Astrocyte of the spinal cord (primary cell): ENCODE measurements at regions not wholly inside any gene's neighbourhood (a gene's known extent, or its start where the extent isn't known, plus 50 kb on each side); places are given as distances from the start of the nearest gene placed in this dataset.

Source experiments
- DNase-seq: peaks from one replicate; pipeline ENCODE4 v3.0.0; 2011; ENCODE audit warnings: low read depth, low spot score
- H3K4me3 ChIP-seq: 2 replicates; pipeline ENCODE4 v1.5.1; 2011; ENCODE audit warnings: low read depth, mild to moderate bottlenecking, low read length, moderate library complexity
- in situ Hi-C: cut with HindIII; loops from 2 replicates; pipeline ENCODE4 v1.10.0; 2017; ENCODE audit warnings: low sequenced_read_pairs
- TF ChIP-seq, protein P1 (sequence below): IDR thresholded peaks from 2 replicates; pipeline ENCODE4 v1.5.1; 2012; ENCODE audit warnings: low read depth, mild to moderate bottlenecking, low read length, inconsistent platforms

- in situ Hi-C loops: no loop called here
- TF ChIP-seq, protein P1, sequence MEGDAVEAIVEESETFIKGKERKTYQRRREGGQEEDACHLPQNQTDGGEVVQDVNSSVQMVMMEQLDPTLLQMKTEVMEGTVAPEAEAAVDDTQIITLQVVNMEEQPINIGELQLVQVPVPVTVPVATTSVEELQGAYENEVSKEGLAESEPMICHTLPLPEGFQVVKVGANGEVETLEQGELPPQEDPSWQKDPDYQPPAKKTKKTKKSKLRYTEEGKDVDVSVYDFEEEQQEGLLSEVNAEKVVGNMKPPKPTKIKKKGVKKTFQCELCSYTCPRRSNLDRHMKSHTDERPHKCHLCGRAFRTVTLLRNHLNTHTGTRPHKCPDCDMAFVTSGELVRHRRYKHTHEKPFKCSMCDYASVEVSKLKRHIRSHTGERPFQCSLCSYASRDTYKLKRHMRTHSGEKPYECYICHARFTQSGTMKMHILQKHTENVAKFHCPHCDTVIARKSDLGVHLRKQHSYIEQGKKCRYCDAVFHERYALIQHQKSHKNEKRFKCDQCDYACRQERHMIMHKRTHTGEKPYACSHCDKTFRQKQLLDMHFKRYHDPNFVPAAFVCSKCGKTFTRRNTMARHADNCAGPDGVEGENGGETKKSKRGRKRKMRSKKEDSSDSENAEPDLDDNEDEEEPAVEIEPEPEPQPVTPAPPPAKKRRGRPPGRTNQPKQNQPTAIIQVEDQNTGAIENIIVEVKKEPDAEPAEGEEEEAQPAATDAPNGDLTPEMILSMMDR: no peak
- H3K4me3 ChIP-seq: no peak overlapping the region
- DNase-seq: no peak
Measured at GRCh38 chr1:185594786-185595410, 139.3 kb upstream of the HMCN1 start.

GRCh38 chr1:185593271-185593670, 140.9 kb upstream of the HMCN1 start:
- in situ Hi-C loops: no loop called here
- no peak overlapping the region for H3K4me3 ChIP-seq
- DNase-seq: no peak
- TF ChIP-seq, protein P1: no peak

- in situ Hi-C loops: no loop called here
- TF ChIP-seq, protein P1: no peak
- no peak for DNase-seq
- H3K4me3 ChIP-seq: no peak overlapping the region
Measured at GRCh38 chr1:185585770-185586169, 148.4 kb upstream of the HMCN1 start.

GRCh38 chr1:185581961-185582725, 152.0 kb upstream of the HMCN1 start:
- in situ Hi-C loops: no loop called here
- TF ChIP-seq, protein P1: no peak
- no peak overlapping the region for H3K4me3 ChIP-seq
- DNase-seq: no peak

- in situ Hi-C loops: no loop called here
- no peak for DNase-seq
- H3K4me3 ChIP-seq: no peak overlapping the region
- TF ChIP-seq, protein P1: no peak
Measured at GRCh38 chr1:185581020-185581419, 153.2 kb upstream of the HMCN1 start.

DNA sequence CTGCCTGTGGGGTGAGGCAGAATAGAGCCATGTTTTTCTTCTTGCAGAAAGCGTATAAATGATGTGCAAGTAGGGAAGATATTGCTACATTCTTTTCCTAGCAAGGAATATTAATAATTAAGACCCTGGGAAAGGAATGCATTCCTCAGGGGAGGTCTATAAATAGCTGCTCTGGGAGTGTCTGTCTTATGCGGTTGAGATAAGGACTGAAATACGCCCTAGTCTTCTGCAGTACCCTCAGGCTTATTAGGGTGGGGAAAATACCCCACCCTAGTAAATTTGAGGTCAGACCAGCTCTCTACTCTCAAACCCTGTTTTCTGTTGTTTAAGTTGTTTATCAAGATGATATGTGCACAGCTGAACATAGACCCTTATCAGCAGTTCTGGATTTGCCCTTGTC, 155.9 kb upstream of the HMCN1 start:
- H3K4me3 ChIP-seq: no peak overlapping the region
- DNase-seq: no peak
- in situ Hi-C loops: no loop called here
- TF ChIP-seq, protein P1: no peak
